KMS-11 (cell line): ENCODE measurements at regions not wholly inside any gene's neighbourhood (a gene's known extent, or its start where the extent isn't known, plus 50 kb on each side); places are given as distances from the start of the nearest gene placed in this dataset.

ENCODE experiments used
- H2AFZ ChIP-seq: fragments of 200-600 bp; sonication (generic); 2 replicates; pipeline ENCODE4 v1.6.1; 2016; ENCODE audit warnings: antibody characterized with exemption, mixed run types, low read depth
- H3K27ac ChIP-seq: fragments of 200-600 bp; sonication (generic); 2 replicates; pipeline ENCODE4 v1.6.1; 2016; ENCODE audit warnings: mild to moderate bottlenecking, mixed run types
- H3K27me3 ChIP-seq: fragments of 200-600 bp; sonication (generic); 2 replicates; pipeline ENCODE4 v1.6.1; 2017; ENCODE audit warnings: mild to moderate bottlenecking, low read depth, mixed run types, moderate library complexity; ENCODE audit not compliant: insufficient read depth
- H3K36me3 ChIP-seq: fragments of 200-600 bp; sonication (generic); 2 replicates; pipeline ENCODE4 v1.6.1; 2017; ENCODE audit warnings: mild to moderate bottlenecking, mixed run types; ENCODE audit not compliant: insufficient read depth
- H3K4me1 ChIP-seq: fragments of 200-600 bp; sonication (generic); 2 replicates; pipeline ENCODE4 v1.6.1; 2016; ENCODE audit warnings: mild to moderate bottlenecking, low read depth, mixed run types; ENCODE audit not compliant: poor library complexity, severe bottlenecking
- H3K4me2 ChIP-seq: fragments of 200-600 bp; sonication (generic); 2 replicates; pipeline ENCODE4 v1.7.0; 2016; ENCODE audit warnings: mild to moderate bottlenecking, mixed run types
- H3K4me3 ChIP-seq: fragments of 200-600 bp; sonication (generic); IDR thresholded peaks from 2 replicates; pipeline ENCODE4 v1.6.1; 2017; ENCODE audit warnings: low read depth, low read length, mixed read lengths; ENCODE audit not compliant: insufficient read depth
- H3K79me2 ChIP-seq: fragments of 200-600 bp; sonication (generic); 2 replicates; pipeline ENCODE4 v1.6.1; 2016; ENCODE audit warnings: low read depth, mixed run types; ENCODE audit not compliant: insufficient read depth
- H3K9ac ChIP-seq: fragments of 200-600 bp; sonication (generic); 2 replicates; pipeline ENCODE4 v1.6.1; 2016; ENCODE audit warnings: mild to moderate bottlenecking, mixed run types
- H4K20me1 ChIP-seq: fragments of 200-600 bp; sonication (generic); 2 replicates; pipeline ENCODE4 v1.6.1; 2016; ENCODE audit warnings: mild to moderate bottlenecking, mixed run types; ENCODE audit not compliant: insufficient read depth
- TF ChIP-seq, protein P1 (sequence below): fragments of 200-600 bp; sonication (generic); conservative IDR thresholded peaks from 2 replicates; pipeline ENCODE4 v1.6.1; 2017; ENCODE audit warnings: low read depth, mild to moderate bottlenecking, antibody characterized with exemption, low read length, moderate library complexity, mixed read lengths

GRCh38 chr18:56332371-56332770 is 306.0 kb downstream of the TXNL1 start:
- Histone ChIP-seq H3K4me1 (peaks cover 19% of the 10 kb centered on the region), H3K4me3 (no peak overlapping the region), H3K36me3 (no peaks in the 10 kb centered on the region), H2AFZ (no peak overlapping the region), H4K20me1 (no peaks in the 10 kb centered on the region), H3K27me3 (no peaks in the 10 kb centered on the region), H3K4me2 (no peak overlapping the region), H3K27ac (no peak overlapping the region), H3K9ac (no peak overlapping the region), H3K79me2 (no peaks in the 10 kb centered on the region)
- TF ChIP-seq, protein P1, sequence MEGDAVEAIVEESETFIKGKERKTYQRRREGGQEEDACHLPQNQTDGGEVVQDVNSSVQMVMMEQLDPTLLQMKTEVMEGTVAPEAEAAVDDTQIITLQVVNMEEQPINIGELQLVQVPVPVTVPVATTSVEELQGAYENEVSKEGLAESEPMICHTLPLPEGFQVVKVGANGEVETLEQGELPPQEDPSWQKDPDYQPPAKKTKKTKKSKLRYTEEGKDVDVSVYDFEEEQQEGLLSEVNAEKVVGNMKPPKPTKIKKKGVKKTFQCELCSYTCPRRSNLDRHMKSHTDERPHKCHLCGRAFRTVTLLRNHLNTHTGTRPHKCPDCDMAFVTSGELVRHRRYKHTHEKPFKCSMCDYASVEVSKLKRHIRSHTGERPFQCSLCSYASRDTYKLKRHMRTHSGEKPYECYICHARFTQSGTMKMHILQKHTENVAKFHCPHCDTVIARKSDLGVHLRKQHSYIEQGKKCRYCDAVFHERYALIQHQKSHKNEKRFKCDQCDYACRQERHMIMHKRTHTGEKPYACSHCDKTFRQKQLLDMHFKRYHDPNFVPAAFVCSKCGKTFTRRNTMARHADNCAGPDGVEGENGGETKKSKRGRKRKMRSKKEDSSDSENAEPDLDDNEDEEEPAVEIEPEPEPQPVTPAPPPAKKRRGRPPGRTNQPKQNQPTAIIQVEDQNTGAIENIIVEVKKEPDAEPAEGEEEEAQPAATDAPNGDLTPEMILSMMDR, result no peak

DNA sequence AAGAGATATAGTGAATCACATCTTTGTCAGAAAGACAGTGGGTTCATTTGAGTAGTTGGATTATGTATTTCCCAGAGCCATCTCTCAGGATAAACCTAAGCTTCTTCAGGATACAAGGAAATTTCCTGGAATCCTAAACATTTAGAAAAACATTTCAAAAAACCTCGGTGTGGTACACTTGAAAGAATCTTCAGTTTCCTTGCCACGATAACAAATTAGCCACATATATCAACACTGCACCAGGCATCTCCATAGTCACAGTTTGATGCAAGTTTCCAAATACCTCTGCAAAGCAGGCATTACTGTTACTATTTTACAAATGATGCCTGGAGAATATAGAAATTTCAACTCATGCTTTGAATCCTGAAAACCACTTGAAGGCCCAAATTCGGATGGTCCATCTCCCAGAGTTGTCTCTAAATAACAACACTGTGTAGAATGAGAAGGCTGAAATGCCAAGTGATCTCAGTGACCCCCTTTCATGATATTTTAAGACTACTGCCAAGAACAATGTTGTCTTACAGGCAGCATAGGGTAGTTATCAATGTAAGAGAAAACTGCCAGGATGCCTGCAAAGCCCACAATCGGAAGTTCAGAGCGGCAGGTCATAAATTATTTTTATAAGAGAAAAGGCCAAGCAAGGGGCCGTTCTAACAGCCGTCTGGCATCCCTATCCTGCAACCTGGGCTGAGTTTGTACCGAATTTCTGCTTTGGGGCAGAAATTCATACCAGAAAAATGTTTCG is 307.9 kb downstream of the TXNL1 start:
- Histone ChIP-seq H3K9ac (no peak overlapping the region), H3K4me2 (no peak overlapping the region), H2AFZ (no peak overlapping the region), H3K4me1 (peaks cover 21% of the 10 kb centered on the region), H3K27ac (no peak overlapping the region), H3K79me2 (no peaks in the 10 kb centered on the region), H3K36me3 (no peaks in the 10 kb centered on the region), H3K27me3 (no peaks in the 10 kb centered on the region), H4K20me1 (no peaks in the 10 kb centered on the region), H3K4me3 (no peak overlapping the region)
- TF ChIP-seq, protein P1, result no peak

DNA sequence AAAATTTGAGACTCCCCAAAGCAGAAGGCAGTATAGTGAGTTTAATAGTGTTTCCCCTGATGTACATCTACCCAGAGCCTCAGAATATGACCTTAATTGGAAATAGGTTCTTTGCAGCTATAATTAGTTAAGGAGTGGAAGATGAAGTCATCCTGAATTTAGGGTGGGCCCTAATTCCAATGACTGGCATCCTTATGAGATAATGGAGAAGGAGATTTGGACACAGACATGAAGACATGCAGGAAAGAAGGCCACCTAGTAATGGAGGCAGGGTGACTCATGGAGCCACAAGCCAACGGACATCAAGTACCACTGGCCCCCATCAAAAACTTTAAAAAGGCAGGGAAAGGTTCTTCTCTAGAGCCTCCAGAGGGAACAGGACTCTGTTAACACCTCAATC is 308.9 kb downstream of the TXNL1 start:
- H3K9ac ChIP-seq, result no peak overlapping the region

DNA sequence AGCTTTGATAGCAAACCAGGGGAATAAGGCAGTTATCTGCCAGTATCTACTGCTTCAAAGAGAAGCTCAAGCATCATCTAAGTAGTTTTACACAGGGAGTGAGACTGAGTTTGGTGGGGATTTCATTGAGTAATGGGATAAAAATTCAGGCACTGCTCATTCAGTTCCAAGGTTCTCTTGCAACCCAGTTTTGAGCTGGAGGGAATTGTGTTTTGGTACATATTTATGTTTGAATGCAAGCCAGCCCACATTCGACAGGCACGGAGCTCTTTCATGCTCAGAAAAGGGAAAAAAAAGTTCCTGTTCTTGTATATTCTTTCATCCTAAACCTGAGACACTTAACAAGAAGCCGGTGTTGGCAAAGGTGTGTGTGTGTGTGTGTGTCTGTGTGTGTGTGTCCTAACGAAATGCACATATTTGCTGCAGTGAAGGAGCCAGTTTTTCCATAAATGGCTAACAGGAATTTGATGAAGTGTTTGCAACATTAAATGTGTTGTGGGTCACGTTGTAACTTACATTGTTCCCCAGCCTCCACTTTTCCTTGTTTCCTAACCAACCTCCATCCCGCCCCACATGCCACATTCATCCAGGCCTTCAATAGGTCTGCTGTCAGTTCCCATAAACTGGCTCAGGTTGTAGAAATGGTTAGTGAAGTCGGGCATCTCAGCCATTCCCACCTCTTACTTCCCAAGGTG is 311.1 kb downstream of the TXNL1 start:
- Histone ChIP-seq H2AFZ (no peak overlapping the region), H3K4me2 (no peak overlapping the region), H3K9ac (no peak overlapping the region), H3K27ac (no peak overlapping the region), H3K27me3 (no peaks in the 10 kb centered on the region), H3K36me3 (no peaks in the 10 kb centered on the region), H3K79me2 (no peaks in the 10 kb centered on the region), H3K4me1 (peaks cover 29% of the 10 kb centered on the region), H4K20me1 (no peaks in the 10 kb centered on the region), H3K4me3 (no peak overlapping the region)
- TF ChIP-seq, protein P1, result no peak

More for the DNA sequence above, 308.9 kb downstream of the TXNL1 start:
- peaks cover 15% of the 10 kb centered on the region for H3K4me1 ChIP-seq
- H3K36me3 ChIP-seq, result no peaks in the 10 kb centered on the region
- TF ChIP-seq, protein P1, result no peak
- H3K79me2 ChIP-seq, result no peaks in the 10 kb centered on the region
- H2AFZ ChIP-seq, result no peak overlapping the region
- no peaks in the 10 kb centered on the region for H4K20me1 ChIP-seq
- H3K4me2 ChIP-seq, result no peak overlapping the region
- no peak overlapping the region for H3K27ac ChIP-seq
- H3K4me3 ChIP-seq, result no peak overlapping the region
- no peaks in the 10 kb centered on the region for H3K27me3 ChIP-seq
